Parathyroid adenoma (tissue), 2 donors: ENCODE measurements at regions not wholly inside any gene's neighbourhood (a gene's known extent, or its start where the extent isn't known, plus 50 kb on each side); places are given as distances from the start of the nearest gene placed in this dataset.

ENCODE experiments used
- H2AFZ ChIP-seq: fragments of 300-600 bp; sonication (generic); one replicate; pipeline ENCODE4 v1.7.0; 2017; ENCODE audit warnings: antibody characterized with exemption, mild to moderate bottlenecking
- H3K27ac ChIP-seq: fragments of 300-600 bp; sonication (generic); one replicate; pipeline ENCODE4 v1.7.0; 2017
- H3K27me3 ChIP-seq: fragments of 300-600 bp; sonication (generic); one replicate; pipeline ENCODE4 v1.7.0; 2017; ENCODE audit warnings: low read length; ENCODE audit not compliant: control insufficient read depth, insufficient read depth
- H3K36me3 ChIP-seq: fragments of 300-600 bp; sonication (generic); one replicate; pipeline ENCODE4 v1.7.0; 2017; ENCODE audit warnings: low read length; ENCODE audit not compliant: control insufficient read depth, insufficient read depth
- H3K4me1 ChIP-seq: fragments of 300-600 bp; sonication (generic); one replicate; pipeline ENCODE4 v1.7.0; 2017; ENCODE audit warnings: control low read depth
- H3K4me2 ChIP-seq: fragments of 300-600 bp; sonication (generic); one replicate; pipeline ENCODE4 v1.7.0; 2017; ENCODE audit warnings: low read length
- H3K4me3 ChIP-seq: fragments of 300-600 bp; sonication (generic); one replicate; pipeline ENCODE4 v1.7.0; 2017; ENCODE audit warnings: low read depth, low read length
- H3K79me2 ChIP-seq: fragments of 300-600 bp; sonication (generic); one replicate; pipeline ENCODE4 v1.7.0; 2017; ENCODE audit warnings: control low read depth
- H3K9ac ChIP-seq: fragments of 300-600 bp; sonication (generic); one replicate; pipeline ENCODE4 v1.7.0; 2017; ENCODE audit warnings: mild to moderate bottlenecking
- H3K9me3 ChIP-seq: fragments of 300-600 bp; sonication (generic); one replicate; pipeline ENCODE4 v1.7.0; 2017; ENCODE audit warnings: low read length; ENCODE audit not compliant: control insufficient read depth
- TF ChIP-seq, protein P1 (sequence below): fragments of 300-600 bp; sonication (generic); IDR thresholded peaks from one replicate; pipeline ENCODE4 v1.7.0; 2017; ENCODE audit warnings: antibody characterized with exemption, mild to moderate bottlenecking
- donor health status: primary hyperparathyroidism.

DNA sequence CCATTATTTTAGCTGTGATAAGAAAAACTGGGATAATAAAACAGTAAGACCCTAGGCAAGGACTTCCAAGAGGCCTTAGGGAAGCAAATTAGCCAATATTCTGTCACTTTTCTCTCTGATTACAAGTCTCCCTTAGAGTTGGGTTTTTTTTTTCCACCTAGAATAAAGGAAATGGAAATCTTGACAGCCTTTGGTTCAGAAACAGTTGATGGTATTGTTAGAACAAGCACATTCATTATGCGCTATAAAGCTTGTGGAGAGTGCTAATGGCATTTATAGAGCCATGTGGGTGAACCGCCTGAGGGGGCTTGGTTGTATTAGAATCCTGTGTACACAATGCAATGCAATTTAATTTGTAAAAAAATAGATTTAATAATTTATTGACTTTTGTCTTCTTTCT lies 88.9 kb upstream of the OGFRL1 start:
- no peak overlapping the region for H3K4me2 ChIP-seq
- no peaks in the 10 kb centered on the region for H3K27me3 ChIP-seq
- no peak overlapping the region for H2AFZ ChIP-seq
- no peak overlapping the region for H3K9ac ChIP-seq
- no peak overlapping the region for H3K4me3 ChIP-seq
- H3K4me1 ChIP-seq = no peaks in the 10 kb centered on the region
- TF ChIP-seq, protein P1, sequence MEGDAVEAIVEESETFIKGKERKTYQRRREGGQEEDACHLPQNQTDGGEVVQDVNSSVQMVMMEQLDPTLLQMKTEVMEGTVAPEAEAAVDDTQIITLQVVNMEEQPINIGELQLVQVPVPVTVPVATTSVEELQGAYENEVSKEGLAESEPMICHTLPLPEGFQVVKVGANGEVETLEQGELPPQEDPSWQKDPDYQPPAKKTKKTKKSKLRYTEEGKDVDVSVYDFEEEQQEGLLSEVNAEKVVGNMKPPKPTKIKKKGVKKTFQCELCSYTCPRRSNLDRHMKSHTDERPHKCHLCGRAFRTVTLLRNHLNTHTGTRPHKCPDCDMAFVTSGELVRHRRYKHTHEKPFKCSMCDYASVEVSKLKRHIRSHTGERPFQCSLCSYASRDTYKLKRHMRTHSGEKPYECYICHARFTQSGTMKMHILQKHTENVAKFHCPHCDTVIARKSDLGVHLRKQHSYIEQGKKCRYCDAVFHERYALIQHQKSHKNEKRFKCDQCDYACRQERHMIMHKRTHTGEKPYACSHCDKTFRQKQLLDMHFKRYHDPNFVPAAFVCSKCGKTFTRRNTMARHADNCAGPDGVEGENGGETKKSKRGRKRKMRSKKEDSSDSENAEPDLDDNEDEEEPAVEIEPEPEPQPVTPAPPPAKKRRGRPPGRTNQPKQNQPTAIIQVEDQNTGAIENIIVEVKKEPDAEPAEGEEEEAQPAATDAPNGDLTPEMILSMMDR = no peak
- no peaks in the 10 kb centered on the region for H3K36me3 ChIP-seq
- H3K79me2 ChIP-seq = no peaks in the 10 kb centered on the region
- no peaks in the 10 kb centered on the region for H3K9me3 ChIP-seq
- no peak overlapping the region for H3K27ac ChIP-seq

DNA sequence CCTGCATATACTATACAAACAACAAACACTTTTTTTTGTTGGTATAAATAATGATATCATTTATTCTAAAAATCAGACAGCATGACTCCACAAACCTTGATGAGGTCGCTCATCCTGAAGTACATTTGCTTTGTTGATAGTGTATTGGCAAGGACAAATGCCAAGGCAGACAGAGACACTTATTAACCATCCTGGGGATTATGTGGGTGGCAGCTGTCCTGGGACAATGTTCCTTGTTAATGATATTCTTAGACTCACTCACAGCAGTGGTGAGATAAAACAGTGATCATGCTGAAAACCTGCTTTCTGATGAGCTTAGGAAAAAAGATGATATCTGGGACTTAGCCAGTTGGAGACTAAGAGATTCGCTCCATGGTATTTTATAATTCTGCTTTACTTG lies 85.4 kb upstream of the OGFRL1 start:
- Histone ChIP-seq H3K4me2 (no peak overlapping the region), H3K9me3 (no peaks in the 10 kb centered on the region), H3K27me3 (no peaks in the 10 kb centered on the region), H3K79me2 (no peaks in the 10 kb centered on the region), H3K27ac (no peak overlapping the region), H3K36me3 (no peaks in the 10 kb centered on the region), H3K4me3 (no peak overlapping the region), H3K9ac (no peak overlapping the region), H2AFZ (no peak overlapping the region), H3K4me1 (no peaks in the 10 kb centered on the region)
- TF ChIP-seq, protein P1 = no peak

DNA sequence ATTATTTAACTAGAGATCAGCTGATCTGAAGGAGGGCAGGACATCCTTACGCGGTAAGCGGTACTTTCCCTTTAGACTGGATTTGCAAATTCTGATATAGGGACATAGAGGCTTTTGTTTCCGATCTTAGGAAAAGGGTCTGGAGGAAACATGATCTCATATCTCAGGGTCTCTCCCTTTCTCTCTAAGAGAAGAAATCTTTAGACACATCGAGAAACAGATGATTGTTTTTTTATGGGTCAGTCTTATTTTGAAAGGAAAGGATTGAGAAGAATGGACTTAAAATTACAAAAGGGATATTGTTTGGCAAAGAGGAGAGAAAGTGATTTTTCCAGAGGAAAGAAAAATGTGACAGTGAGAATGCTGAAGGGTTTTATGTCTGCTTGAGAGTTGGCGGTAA lies 83.9 kb upstream of the OGFRL1 start:
- no peak overlapping the region for H2AFZ ChIP-seq
- H3K79me2 ChIP-seq = no peaks in the 10 kb centered on the region
- no peak overlapping the region for H3K4me2 ChIP-seq
- H3K9me3 ChIP-seq = no peaks in the 10 kb centered on the region
- no peak overlapping the region for H3K9ac ChIP-seq
- TF ChIP-seq, protein P1 = no peak
- H3K27me3 ChIP-seq = no peaks in the 10 kb centered on the region
- H3K27ac ChIP-seq = no peak overlapping the region
- no peaks in the 10 kb centered on the region for H3K36me3 ChIP-seq
- H3K4me1 ChIP-seq = no peaks in the 10 kb centered on the region
- no peak overlapping the region for H3K4me3 ChIP-seq

DNA sequence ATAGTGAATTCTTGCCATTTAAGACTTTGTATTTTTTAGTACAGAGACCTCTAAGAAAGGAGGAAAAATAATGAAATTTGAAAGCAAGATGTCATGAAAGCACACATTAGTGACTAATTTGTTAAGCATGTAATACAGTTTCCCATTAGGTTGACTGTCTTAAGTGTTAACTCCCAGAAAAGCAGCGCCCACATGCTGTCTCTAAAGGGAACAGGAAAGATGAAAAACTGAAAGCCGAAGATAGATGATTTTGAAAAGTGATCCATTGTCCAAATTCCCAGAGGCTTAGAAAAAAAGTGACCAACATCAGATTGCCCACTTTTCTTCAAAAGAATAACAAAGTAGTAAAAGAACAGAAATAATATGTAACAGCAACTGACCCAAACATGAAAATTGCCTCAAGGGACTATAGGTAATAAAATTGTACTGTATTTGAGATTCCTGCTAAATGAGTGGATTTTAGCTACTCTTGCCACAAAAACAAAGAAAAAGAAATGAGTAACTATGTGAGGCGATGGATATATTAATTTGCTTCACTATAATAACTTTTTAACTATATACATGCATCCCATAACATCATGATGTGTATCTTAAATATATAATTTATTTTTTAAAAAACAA lies 83.2 kb upstream of the OGFRL1 start:
- Histone ChIP-seq H3K27me3 (no peaks in the 10 kb centered on the region), H3K4me1 (no peaks in the 10 kb centered on the region), H3K79me2 (no peaks in the 10 kb centered on the region), H3K9ac (no peak overlapping the region), H3K27ac (no peak overlapping the region), H3K36me3 (no peaks in the 10 kb centered on the region), H3K9me3 (no peaks in the 10 kb centered on the region), H3K4me2 (no peak overlapping the region), H3K4me3 (no peak overlapping the region), H2AFZ (no peak overlapping the region)
- TF ChIP-seq, protein P1 = no peak

DNA sequence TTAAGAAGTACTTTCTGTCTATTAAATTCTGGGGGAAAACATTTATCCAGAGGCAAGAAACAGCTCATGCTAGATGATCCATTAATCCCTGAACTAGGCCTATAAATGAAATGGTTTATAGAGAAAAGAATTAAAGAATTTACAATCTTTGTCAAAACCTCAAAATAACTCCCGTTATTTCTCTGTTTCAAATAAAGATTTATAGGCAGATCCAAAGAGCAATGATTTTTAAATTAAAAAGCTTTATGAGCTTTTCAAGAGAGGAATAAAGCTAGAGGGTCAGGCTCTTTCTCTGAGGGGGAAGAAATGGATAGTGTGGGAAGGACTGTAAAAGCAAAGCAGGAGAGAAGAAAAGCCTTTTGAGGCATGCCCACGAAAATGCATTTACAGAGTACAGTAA lies 82.5 kb upstream of the OGFRL1 start:
- H3K4me3 ChIP-seq = no peak overlapping the region
- no peaks in the 10 kb centered on the region for H3K36me3 ChIP-seq
- TF ChIP-seq, protein P1 = no peak
- H3K4me1 ChIP-seq = no peaks in the 10 kb centered on the region
- no peaks in the 10 kb centered on the region for H3K9me3 ChIP-seq
- H3K9ac ChIP-seq = no peak overlapping the region
- H3K79me2 ChIP-seq = no peaks in the 10 kb centered on the region
- no peaks in the 10 kb centered on the region for H3K27me3 ChIP-seq
- H2AFZ ChIP-seq = no peak overlapping the region
- H3K4me2 ChIP-seq = no peak overlapping the region
- no peak overlapping the region for H3K27ac ChIP-seq
